Bronchial epithelial cell (primary cell): ENCODE measurements at regions not wholly inside any gene's neighbourhood (a gene's known extent, or its start where the extent isn't known, plus 50 kb on each side); places are given as distances from the start of the nearest gene placed in this dataset.

Experiments
- DNase-seq: peaks from one replicate; pipeline ENCODE4 v3.0.0-alpha.2; 2010; ENCODE audit warnings: low read depth
- FAIRE-seq: peaks from 2 replicates; lab custom pipeline; 2011; peaks lifted over from hg19 to GRCh38; lab: Jason Lieb, UNC
- H3K27me3 ChIP-seq: 2 replicates; pipeline ENCODE4 v1.5.1; 2011; ENCODE audit warnings: low read length; ENCODE audit not compliant: control insufficient read depth, insufficient read depth
- H3K36me3 ChIP-seq: 2 replicates; pipeline ENCODE4 v1.5.1; 2011; ENCODE audit warnings: low read length; ENCODE audit not compliant: control insufficient read depth, insufficient read depth
- H3K4me3 ChIP-seq: 2 replicates; pipeline ENCODE4 v1.5.1; 2011; ENCODE audit warnings: mild to moderate bottlenecking, low read depth, low read length, control low read depth
- TF ChIP-seq, protein P1 (sequence below): IDR thresholded peaks from 2 replicates; pipeline ENCODE4 v1.5.1; 2011; ENCODE audit warnings: mild to moderate bottlenecking, moderate library complexity, low read length, control low read depth, inconsistent platforms; ENCODE audit not compliant: insufficient read depth, severe bottlenecking

DNA sequence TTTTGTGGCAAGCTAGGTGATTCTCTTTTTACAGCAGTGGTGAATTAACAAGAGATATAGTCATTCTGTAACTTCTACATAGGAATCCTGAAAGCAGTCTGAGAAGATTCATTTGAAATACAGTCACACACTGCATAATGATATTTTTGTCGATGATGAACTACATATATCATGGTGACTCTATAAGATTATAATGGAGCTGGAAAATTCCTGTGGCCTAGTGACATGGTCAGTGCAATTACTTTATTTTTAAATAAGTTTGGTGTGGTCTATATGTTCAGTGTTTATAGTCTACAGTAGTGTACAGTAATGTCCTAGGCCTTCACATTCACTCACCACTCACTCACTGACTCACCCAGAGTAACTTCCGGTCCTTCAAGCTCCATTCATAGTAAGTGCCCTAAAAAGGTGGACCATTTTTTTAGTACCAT is 511.4 kb upstream of the MCTP2 start:
- H3K4me3 ChIP-seq, result no peak overlapping the region
- H3K27me3 ChIP-seq, result no peaks in the 10 kb centered on the region
- FAIRE-seq (no peak), DNase-seq (peak; percentile 73)
- TF ChIP-seq, protein P1, sequence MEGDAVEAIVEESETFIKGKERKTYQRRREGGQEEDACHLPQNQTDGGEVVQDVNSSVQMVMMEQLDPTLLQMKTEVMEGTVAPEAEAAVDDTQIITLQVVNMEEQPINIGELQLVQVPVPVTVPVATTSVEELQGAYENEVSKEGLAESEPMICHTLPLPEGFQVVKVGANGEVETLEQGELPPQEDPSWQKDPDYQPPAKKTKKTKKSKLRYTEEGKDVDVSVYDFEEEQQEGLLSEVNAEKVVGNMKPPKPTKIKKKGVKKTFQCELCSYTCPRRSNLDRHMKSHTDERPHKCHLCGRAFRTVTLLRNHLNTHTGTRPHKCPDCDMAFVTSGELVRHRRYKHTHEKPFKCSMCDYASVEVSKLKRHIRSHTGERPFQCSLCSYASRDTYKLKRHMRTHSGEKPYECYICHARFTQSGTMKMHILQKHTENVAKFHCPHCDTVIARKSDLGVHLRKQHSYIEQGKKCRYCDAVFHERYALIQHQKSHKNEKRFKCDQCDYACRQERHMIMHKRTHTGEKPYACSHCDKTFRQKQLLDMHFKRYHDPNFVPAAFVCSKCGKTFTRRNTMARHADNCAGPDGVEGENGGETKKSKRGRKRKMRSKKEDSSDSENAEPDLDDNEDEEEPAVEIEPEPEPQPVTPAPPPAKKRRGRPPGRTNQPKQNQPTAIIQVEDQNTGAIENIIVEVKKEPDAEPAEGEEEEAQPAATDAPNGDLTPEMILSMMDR, result no peak
- no peaks in the 10 kb centered on the region for H3K36me3 ChIP-seq

DNA sequence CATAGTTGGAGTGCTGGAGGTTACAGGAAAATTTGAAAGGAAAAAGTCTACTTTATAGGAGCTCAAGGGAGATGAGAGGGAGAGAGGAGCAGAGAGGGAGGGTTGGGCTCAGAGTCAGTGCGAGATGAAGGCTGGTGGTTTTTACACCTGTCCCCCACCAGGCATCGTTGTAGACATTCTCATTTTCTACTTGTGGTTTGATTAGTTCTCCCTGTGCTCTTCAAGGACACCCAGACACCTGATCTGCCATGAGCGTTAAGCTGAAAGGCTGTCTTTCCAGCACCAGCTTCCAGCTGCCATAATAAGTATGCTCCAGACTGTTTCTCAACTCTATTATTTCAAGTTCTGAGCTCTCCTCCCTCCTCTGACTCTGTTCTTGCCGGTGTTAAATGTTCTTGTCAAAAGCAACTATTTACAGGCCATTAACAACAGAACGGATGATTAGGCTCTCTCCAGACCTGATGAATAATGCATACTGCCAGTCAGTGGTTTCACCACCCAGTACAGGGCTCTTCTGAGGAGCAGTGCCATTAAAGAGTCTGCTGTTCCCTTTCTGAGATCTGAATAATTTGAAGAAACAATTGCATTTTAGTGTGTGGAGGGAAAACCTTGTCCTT is 514.6 kb upstream of the MCTP2 start:
- Histone ChIP-seq H3K4me3 (no peak overlapping the region), H3K27me3 (no peaks in the 10 kb centered on the region), H3K36me3 (no peaks in the 10 kb centered on the region)
- TF ChIP-seq, protein P1, result no peak
- DNase-seq, result no peak
- peak; percentile 23 for FAIRE-seq

DNA sequence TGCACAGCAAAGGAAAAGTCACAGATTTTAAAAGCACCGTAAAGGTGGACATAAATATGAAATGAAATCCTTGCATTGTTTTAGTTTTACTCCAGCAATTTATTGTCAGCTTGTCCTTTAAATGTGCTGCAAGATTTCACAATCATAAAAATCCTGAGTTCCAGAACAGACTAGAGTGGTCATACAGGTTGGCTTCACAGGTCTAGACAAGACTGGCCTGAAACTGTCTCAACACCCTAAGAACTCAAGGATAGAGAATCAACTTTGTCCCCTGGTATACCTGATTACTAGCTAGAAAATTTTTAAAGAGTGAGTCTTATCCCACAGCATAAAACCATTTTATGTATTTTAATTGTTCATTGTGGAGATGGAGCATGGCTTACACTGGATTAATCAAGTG is 521.7 kb upstream of the MCTP2 start:
- Histone ChIP-seq H3K27me3 (no peaks in the 10 kb centered on the region), H3K36me3 (no peaks in the 10 kb centered on the region), H3K4me3 (no peak overlapping the region)
- FAIRE-seq (no peak), DNase-seq (peak; percentile 95)
- TF ChIP-seq, protein P1, result no peak

DNA sequence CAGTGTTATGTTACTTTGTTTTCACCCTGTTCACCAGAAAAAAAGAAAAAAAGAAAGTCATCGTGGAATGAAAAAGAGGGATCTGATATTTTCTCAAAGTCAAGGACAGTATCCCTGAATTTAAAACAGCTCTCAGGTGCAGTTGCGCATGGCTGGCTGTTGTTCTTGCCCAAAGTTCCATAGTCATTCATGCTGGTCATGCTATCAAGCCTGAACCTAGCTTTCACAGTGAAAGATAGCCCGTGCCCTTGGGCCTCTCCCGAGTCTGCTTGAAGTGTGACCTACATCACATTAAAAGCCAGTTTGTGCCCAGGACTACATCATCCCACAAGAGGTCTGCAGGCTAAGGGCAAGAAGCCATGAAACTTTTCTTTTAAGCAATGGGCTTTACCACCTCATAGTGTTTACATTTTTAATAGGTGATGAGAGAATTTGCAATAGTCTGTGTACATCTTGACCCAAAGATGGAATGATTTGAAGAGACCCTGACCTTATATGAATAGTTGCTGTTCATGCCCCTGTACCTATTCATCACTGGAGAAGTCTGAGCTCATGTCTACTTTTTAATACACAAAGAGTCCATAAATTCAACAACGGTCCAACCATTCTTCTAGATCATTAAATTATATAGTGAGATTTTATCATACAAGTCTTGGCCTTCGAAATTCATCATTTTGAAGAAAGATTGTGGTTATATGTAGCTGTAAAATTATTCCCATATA is 522.5 kb upstream of the MCTP2 start:
- no peaks in the 10 kb centered on the region for H3K36me3 ChIP-seq
- H3K4me3 ChIP-seq, result no peak overlapping the region
- DNase-seq (no peak), FAIRE-seq (no peak)
- H3K27me3 ChIP-seq, result no peaks in the 10 kb centered on the region
- TF ChIP-seq, protein P1, result no peak

DNA sequence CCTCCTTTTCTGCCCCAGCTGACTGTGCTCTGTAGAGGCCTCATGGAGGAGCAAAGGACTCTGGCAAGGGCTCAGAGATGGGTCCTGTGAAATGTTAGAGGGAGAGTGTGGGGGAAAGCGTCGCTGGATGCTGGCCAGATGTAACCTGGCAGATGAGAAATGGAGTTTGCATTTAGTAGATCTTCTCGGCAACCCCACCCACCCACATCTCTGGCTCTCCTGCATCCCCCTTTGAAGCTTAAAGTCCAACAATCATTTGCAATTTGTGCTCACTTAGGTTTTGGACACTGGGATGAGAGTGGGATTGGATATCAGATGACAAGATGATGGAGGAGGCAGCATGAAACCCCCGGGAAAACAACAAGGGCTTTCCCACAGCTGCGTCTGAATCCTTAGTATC is 523.6 kb upstream of the MCTP2 start:
- Histone ChIP-seq H3K36me3 (no peaks in the 10 kb centered on the region), H3K27me3 (no peaks in the 10 kb centered on the region), H3K4me3 (no peak overlapping the region)
- DNase-seq (no peak), FAIRE-seq (no peak)
- TF ChIP-seq, protein P1, result no peak
